ENCODE measurements at regions not wholly inside any gene's neighbourhood (a gene's known extent, or its start where the extent isn't known, plus 50 kb on each side); places are given as distances from the start of the nearest gene placed in this dataset.

DNA sequence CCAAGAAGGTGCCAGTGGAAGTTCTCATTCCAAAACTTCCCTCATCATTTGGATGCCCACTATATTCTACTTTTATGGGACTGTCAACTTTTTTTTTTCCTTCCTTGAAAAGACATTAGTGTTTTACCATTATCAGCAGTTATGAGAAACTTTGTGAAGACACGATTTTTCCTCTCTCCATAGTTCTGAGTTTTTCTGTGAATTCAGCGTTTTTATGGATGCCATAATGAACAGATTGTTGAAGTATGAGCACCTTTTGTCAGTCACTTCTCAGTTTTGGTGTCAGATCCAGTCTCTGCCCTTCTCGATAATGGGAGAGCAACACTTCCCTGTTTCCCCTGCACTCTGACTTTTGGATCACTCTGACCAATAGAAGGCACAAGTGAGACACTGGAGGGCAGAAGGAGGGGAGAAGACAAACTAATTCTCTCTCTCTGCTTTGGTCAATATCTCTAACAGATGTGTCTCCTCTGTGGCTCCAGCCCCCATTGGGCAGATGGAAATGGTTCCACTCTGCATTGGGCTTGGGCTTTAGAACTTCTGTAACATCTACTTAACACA, 53.5 kb upstream of the FN1 start:
- no peak for TF ChIP-seq ZNF274 (IDR thresholded peaks at IDR 0.05; ENCODE audit: low read depth, low read length)
- no peak overlapping the region for H3K4me3 ChIP-seq (ENCODE audit: low read length)

DNA sequence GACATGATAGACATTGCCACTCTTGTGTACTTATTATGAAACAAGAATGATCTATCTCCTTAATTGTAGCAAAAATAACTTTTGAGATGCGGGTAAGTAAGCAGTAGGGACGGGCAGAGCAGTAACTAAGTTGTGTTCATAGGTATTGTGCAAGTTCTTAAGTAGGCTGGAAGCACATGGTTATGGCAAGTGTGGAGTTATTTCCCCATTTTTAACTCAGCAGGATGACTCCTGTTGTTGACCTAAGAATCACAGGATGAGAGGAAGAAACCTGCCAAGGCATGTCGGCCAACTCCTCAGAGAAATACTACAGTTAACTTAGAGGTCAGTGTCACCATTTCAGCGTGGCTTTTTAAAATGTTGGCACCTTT, 51.1 kb upstream of the FN1 start:
- no peak overlapping the region for H3K4me3 ChIP-seq (ENCODE audit: low read length)
- no peak for TF ChIP-seq ZNF274 (IDR thresholded peaks at IDR 0.05; ENCODE audit: low read depth, low read length)

DNA sequence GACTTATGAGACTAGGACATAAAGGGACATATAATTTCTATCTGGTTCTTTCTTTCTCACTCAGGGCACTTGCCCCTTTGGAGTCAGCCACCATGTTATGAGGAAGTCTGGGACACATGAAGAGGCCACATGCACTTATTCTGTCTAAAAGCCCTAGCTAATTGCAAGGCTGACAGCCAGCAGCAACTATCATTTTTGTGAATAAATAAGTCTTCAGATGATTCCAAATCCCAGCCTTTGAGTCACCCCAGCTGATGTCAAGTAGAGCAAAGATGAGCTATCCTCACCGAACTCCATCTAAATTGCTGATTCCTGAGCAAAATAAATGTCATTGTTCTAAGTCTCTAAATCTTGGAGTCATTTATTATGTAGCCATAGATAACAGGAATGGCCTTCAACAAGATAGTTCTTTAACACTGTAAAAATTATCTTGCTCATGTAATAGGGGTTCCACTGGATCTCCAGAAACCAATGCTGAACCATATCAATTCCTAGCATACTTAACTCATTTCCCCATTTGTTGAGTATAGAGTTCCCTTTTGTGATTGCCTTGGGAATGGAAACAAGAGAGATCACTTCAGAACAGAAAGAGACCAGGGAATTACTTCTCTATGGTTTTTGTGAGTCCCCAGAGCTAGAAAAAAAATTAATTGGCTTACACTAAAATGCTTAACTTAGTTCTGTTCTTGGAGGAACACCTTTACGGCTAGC, 50.6 kb upstream of the FN1 start:
- TF ChIP-seq ZNF274 (IDR thresholded peaks at IDR 0.05; ENCODE audit: low read depth, low read length) = no peak
- no peak overlapping the region for H3K4me3 ChIP-seq (ENCODE audit: low read length)
